Neural cell (in vitro differentiated cells): ENCODE measurements at regions not wholly inside any gene's neighbourhood (a gene's known extent, or its start where the extent isn't known, plus 50 kb on each side); places are given as distances from the start of the nearest gene placed in this dataset.

ENCODE experiments used
- CTCF ChIP-seq: fragments of 450-650 bp; IDR thresholded peaks from 2 replicates; pipeline ENCODE4 v1.5.1; 2014; ENCODE audit warnings: antibody characterized with exemption, mild to moderate bottlenecking, moderate library complexity; ENCODE audit not compliant: poor library complexity, severe bottlenecking
- EP300 ChIP-seq: fragments of 450-650 bp; conservative IDR thresholded peaks from 2 replicates; pipeline ENCODE4 v1.6.1; 2014; ENCODE audit warnings: antibody characterized with exemption, mild to moderate bottlenecking, moderate library complexity; ENCODE audit not compliant: poor library complexity, severe bottlenecking
- EZH2 ChIP-seq: fragments of 200-600, 300-800 bp; shearing (Covaris generic), sonication (generic); IDR thresholded peaks from 2 replicates; pipeline ENCODE4 v1.6.1; 2014; ENCODE audit warnings: antibody characterized with exemption, low read length, borderline replicate concordance, mild to moderate bottlenecking; ENCODE audit not compliant: insufficient read depth, poor library complexity, severe bottlenecking
- POLR2AphosphoS5 ChIP-seq: IDR thresholded peaks from 2 replicates; pipeline ENCODE4 v1.6.1; 2012
- REST ChIP-seq: IDR thresholded peaks from 2 replicates; pipeline ENCODE4 v1.6.1; 2012; ENCODE audit warnings: borderline replicate concordance
- TAF1 ChIP-seq: IDR thresholded peaks from 2 replicates; pipeline ENCODE4 v1.6.1; 2012; ENCODE audit warnings: low read depth

- TF ChIP-seq TAF1 (no peak), CTCF (no peak), EZH2 (no peak), EP300 (no peak), POLR2AphosphoS5 (no peak), REST (no peak)
These were observed 803.6 kb downstream of the SORCS1 start for GRCh38 chr10:106360870-106361269.
